Ishikawa (cell line): ENCODE measurements at regions not wholly inside any gene's neighbourhood (a gene's known extent, or its start where the extent isn't known, plus 50 kb on each side); places are given as distances from the start of the nearest gene placed in this dataset.

ENCODE experiments used
- CEBPB ChIP-seq: IDR thresholded peaks from 2 replicates; pipeline ENCODE4 v1.6.1; 2012
- CREB1 ChIP-seq: IDR thresholded peaks from 2 replicates; pipeline ENCODE4 v1.6.1; 2012; ENCODE audit warnings: low read depth
- EGR1 ChIP-seq: IDR thresholded peaks from 2 replicates; pipeline ENCODE4 v1.6.1; 2012
- EP300 ChIP-seq: IDR thresholded peaks from 2 replicates; pipeline ENCODE4 v1.6.1; 2012; ENCODE audit warnings: borderline replicate concordance
- FOXM1 ChIP-seq: IDR thresholded peaks from 2 replicates; pipeline ENCODE4 v1.6.1; 2012; ENCODE audit warnings: low read depth, borderline replicate concordance
- NFIC ChIP-seq: IDR thresholded peaks from 2 replicates; pipeline ENCODE4 v1.6.1; 2012
- RAD21 ChIP-seq: IDR thresholded peaks from 2 replicates; pipeline ENCODE4 v1.6.1; 2012; ENCODE audit warnings: low read depth
- TAF1 ChIP-seq: IDR thresholded peaks from 2 replicates; pipeline ENCODE4 v1.6.1; 2012; ENCODE audit warnings: low read depth, mild to moderate bottlenecking
- TCF12 ChIP-seq: IDR thresholded peaks from 2 replicates; pipeline ENCODE4 v1.6.1; 2012; ENCODE audit warnings: low read depth
- TEAD4 ChIP-seq: IDR thresholded peaks from 2 replicates; pipeline ENCODE4 v1.6.1; 2012
- YY1 ChIP-seq: IDR thresholded peaks from 2 replicates; pipeline ENCODE4 v1.6.1; 2012; ENCODE audit warnings: low read depth
- ZBTB7A ChIP-seq: IDR thresholded peaks from 2 replicates; pipeline ENCODE4 v1.6.1; 2012; ENCODE audit warnings: low read depth
- TF ChIP-seq, protein P1 (sequence below): IDR thresholded peaks from 2 replicates; pipeline ENCODE4 v1.6.1; 2012
- TF ChIP-seq, protein P2 (sequence below): IDR thresholded peaks from 2 replicates; pipeline ENCODE4 v1.6.1; 2012; ENCODE audit warnings: low read depth, mild to moderate bottlenecking
- TF ChIP-seq, protein P3 (sequence below): IDR thresholded peaks from 2 replicates; pipeline ENCODE4 v1.6.1; 2012

DNA sequence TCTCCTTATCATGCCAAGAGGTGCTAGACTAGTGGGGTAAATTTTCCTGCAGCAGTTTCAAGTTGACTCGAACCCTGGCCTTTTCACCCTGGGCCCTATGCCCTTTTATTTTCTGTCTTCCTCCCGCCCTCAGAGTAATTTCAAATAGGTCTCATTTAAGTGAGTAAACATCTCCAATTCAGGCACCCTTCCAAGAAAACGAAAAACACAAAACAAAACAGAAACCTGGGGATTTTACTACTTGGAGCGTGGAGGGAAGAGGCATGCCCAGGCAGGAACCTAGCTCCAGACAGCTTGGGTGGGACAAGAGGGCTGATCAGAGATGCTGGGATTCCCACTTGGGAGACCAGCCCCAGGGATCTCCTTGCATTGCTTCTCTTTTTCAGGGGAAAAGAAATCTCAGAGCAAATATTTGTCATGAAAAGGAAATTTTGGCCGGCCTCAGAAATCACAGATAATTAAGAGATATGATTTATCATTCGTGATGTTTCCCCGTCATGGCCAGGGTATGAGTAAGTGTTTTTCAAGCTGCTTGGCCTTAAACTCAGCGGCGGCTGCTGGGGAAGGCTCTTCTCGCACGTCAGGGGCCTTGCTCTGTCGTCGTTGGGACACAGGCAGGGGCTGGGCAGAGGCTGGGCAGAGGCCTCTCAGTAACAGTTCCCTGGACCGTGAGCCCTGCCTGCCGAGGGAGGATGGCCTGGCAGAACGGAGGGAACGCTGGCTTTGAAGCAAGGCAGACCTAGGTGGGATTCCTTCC, 248.6 kb upstream of the KLF4 start:
- TF ChIP-seq TAF1 (no peak), EGR1 (no peak), TEAD4 (no peak), RAD21 (no peak), CEBPB (no peak), CREB1 (no peak)
- TF ChIP-seq, protein P1, sequence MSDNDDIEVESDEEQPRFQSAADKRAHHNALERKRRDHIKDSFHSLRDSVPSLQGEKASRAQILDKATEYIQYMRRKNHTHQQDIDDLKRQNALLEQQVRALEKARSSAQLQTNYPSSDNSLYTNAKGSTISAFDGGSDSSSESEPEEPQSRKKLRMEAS: no peak

DNA sequence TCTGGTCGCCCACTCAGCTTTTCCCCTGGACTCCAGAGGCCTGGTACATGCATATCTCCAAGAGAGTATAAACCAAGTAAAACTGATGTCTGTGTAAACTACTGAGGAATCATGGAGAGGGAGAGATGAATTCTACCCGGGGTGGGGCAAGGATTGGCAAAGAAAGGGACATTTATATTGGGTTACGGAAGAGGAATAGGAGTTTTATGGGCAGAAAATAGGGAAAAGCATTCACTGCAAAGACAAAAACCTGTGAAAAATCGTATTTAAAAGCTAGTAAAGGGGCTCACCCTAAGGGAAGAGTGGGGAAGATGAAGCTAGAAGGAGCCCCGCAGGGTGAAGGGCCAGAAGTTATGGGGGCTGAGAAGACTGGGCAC, 248.0 kb upstream of the KLF4 start:
- TF ChIP-seq NFIC (no peak), FOXM1 (no peak), ZBTB7A (no peak), TEAD4 (no peak), YY1 (no peak), TAF1 (no peak), CEBPB (no peak)
- TF ChIP-seq, protein P2, sequence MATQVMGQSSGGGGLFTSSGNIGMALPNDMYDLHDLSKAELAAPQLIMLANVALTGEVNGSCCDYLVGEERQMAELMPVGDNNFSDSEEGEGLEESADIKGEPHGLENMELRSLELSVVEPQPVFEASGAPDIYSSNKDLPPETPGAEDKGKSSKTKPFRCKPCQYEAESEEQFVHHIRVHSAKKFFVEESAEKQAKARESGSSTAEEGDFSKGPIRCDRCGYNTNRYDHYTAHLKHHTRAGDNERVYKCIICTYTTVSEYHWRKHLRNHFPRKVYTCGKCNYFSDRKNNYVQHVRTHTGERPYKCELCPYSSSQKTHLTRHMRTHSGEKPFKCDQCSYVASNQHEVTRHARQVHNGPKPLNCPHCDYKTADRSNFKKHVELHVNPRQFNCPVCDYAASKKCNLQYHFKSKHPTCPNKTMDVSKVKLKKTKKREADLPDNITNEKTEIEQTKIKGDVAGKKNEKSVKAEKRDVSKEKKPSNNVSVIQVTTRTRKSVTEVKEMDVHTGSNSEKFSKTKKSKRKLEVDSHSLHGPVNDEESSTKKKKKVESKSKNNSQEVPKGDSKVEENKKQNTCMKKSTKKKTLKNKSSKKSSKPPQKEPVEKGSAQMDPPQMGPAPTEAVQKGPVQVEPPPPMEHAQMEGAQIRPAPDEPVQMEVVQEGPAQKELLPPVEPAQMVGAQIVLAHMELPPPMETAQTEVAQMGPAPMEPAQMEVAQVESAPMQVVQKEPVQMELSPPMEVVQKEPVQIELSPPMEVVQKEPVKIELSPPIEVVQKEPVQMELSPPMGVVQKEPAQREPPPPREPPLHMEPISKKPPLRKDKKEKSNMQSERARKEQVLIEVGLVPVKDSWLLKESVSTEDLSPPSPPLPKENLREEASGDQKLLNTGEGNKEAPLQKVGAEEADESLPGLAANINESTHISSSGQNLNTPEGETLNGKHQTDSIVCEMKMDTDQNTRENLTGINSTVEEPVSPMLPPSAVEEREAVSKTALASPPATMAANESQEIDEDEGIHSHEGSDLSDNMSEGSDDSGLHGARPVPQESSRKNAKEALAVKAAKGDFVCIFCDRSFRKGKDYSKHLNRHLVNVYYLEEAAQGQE: no peak
- TF ChIP-seq, protein P1: no peak

DNA sequence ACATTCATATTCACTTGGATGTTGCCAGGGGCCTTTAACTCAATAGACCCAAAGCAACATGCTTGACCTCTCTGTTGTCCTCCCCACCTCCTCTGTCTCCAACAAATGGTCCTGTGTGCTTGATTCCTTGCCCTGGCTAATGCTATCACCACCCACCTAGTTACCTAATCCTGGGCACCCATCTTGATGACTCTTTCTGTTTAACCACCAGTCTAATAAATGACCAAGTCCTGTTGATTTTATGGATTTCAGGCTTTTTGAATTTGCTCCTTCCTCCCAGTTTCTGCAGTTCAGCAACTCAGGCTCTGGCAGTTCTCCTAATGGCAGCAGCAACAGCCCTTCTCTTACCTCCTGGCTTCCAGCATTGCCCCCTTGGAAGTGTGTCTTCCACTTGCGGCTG, 246.3 kb upstream of the KLF4 start:
- TF ChIP-seq, protein P1: no peak
- TF ChIP-seq EP300 (no peak), FOXM1 (no peak), ZBTB7A (no peak), YY1 (no peak), NFIC (no peak), TCF12 (no peak), EGR1 (no peak), RAD21 (no peak), TEAD4 (no peak)
- TF ChIP-seq, protein P3, sequence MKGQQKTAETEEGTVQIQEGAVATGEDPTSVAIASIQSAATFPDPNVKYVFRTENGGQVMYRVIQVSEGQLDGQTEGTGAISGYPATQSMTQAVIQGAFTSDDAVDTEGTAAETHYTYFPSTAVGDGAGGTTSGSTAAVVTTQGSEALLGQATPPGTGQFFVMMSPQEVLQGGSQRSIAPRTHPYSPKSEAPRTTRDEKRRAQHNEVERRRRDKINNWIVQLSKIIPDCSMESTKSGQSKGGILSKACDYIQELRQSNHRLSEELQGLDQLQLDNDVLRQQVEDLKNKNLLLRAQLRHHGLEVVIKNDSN: no peak
- TF ChIP-seq, protein P2: no peak

DNA sequence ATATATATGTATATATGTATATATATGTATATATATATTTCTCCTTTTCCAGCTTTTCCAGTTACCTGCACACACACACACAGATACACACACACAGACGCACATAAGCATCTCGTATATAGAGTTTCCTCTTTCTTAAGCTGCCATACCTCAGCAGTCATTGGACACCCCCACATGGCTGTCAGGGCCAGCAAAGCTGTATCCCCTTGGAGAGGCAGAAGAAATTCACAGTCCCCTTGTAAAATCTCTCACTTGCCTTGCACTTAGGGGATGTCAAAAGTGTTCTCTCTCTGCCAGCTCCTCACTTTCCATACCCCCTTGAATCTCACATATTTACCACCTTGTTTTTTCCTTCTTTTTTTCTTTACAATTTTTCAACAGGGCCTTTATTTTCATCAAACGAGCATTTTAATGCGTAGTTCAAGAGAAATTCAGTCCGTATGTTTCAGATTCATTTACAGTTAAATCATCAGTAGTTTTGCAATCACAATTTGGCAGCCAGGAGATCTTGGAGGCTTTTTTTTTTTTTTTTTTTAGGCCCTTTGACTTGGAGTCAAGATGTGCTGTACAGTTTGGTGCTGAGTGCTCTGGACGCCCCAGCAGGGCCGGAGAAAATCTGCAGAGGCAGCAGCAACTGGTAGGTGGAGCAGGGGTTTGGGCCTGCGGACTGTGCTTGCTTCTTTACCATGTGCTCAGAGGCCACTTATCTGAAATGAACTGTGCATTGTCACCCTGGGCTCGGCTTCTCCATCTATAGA, 244.9 kb upstream of the KLF4 start:
- TF ChIP-seq FOXM1: no peak

DNA sequence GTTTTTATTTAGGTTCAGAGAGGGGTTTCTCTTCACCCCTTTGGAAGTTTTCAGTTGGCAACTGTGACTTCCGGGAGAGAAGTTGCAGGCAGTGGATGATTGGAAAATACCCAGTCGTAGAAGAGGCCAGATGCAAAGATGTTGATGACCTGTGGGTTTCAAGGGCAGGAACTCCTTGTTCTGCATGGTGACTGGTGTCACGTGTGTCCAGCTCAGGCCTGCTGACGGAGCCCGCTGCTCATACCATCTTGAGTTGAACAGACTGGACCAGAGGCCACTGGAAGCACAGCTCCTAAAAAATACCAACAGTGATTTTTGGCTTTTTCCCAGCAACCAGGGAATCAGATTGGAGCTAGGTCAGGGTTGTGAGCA, 243.9 kb upstream of the KLF4 start:
- no peak for TF ChIP-seq TAF1
- no peak for TF ChIP-seq FOXM1
- no peak for TF ChIP-seq EP300
- no peak for TF ChIP-seq ZBTB7A
- no peak for TF ChIP-seq NFIC
- no peak for TF ChIP-seq YY1
- TF ChIP-seq, protein P2: no peak
- TF ChIP-seq TEAD4: no peak
